Endodermal cell (in vitro differentiated cells): ENCODE measurements at regions not wholly inside any gene's neighbourhood (a gene's known extent, or its start where the extent isn't known, plus 50 kb on each side); places are given as distances from the start of the nearest gene placed in this dataset.

Experiments
- DNase-seq: peaks from one replicate; pipeline ENCODE4 v3.0.0-alpha.2; 2017
- H3K27ac ChIP-seq: 2 replicates; pipeline ENCODE4 v1.5.1; 2013; ENCODE audit warnings: mild to moderate bottlenecking, low read depth, low read length, moderate library complexity
- H3K27me3 ChIP-seq: 2 replicates; pipeline ENCODE4 v1.6.1; 2013; ENCODE audit warnings: mild to moderate bottlenecking, low read length, moderate library complexity; ENCODE audit not compliant: insufficient read depth, control insufficient read depth, poor library complexity, severe bottlenecking
- H3K36me3 ChIP-seq: 2 replicates; pipeline ENCODE4 v1.7.0; 2013; ENCODE audit warnings: mild to moderate bottlenecking, low read length, moderate library complexity; ENCODE audit not compliant: control insufficient read depth, insufficient read depth
- H3K4me1 ChIP-seq: one replicate; pipeline ENCODE4 v1.7.0; 2013; ENCODE audit warnings: low read length; ENCODE audit not compliant: control insufficient read depth, insufficient read depth
- H3K4me3 ChIP-seq: 2 replicates; pipeline ENCODE4 v1.5.1; 2013; ENCODE audit warnings: mild to moderate bottlenecking, low read length, moderate library complexity
- H3K9ac ChIP-seq: 2 replicates; pipeline ENCODE4 v1.6.1; 2013; ENCODE audit warnings: mild to moderate bottlenecking, low read length, moderate library complexity; ENCODE audit not compliant: poor library complexity, severe bottlenecking; ENCODE audit errors: extremely low read depth
- H3K9me3 ChIP-seq: 2 replicates; pipeline ENCODE4 v1.6.1; 2013; ENCODE audit warnings: mild to moderate bottlenecking, low read length, moderate library complexity; ENCODE audit not compliant: control insufficient read depth
- H3K27ac Mint-ChIP-seq: 2 replicates; pipeline ENCODE4 v1.8.0; 2020; ENCODE audit warnings: mixed read lengths
- H3K27me3 Mint-ChIP-seq: 2 replicates; pipeline ENCODE4 v1.8.0; 2021; ENCODE audit warnings: mild to moderate bottlenecking, mixed read lengths; ENCODE audit not compliant: insufficient read depth
- H3K36me3 Mint-ChIP-seq: 2 replicates; pipeline ENCODE4 v1.8.0; 2020; ENCODE audit warnings: low read depth, mixed read lengths
- H3K4me1 Mint-ChIP-seq: 2 replicates; pipeline ENCODE4 v1.8.0; 2020; ENCODE audit warnings: mixed read lengths
- H3K4me3 Mint-ChIP-seq: 2 replicates; pipeline ENCODE4 v1.8.0; 2020; ENCODE audit warnings: mild to moderate bottlenecking, moderate library complexity, mixed read lengths
- H3K9me3 Mint-ChIP-seq: 2 replicates; pipeline ENCODE4 v1.8.0; 2020; ENCODE audit warnings: mild to moderate bottlenecking, mixed read lengths
- CTCF ChIP-seq: fragments of 200-600 bp; sonication (generic); conservative IDR thresholded peaks from 2 replicates; pipeline ENCODE4 v1.5.0; 2021; ENCODE audit warnings: antibody characterized with exemption, mild to moderate bottlenecking
- WGBS, 2 experiments: methylation state at CpG; one replicate each; pipeline versions ENCODE4 v1.1.5 to v1.1.7; 2013; ENCODE audit warnings: missing lambda C conversion rate in 2 of 2, mixed read lengths in 1 of 2; ENCODE audit not compliant: insufficient coverage in 1 of 2, insufficient read length in 1 of 2; 5-methylcytosine and 5-hydroxymethylcytosine counted together

GRCh38 chr12:125463386-125463785 lies 398.2 kb downstream of the AACS start:
- Histone ChIP-seq H3K9me3 (no peaks in the 10 kb centered on the region), H3K27ac (no peak overlapping the region), H3K36me3 (no peaks in the 10 kb centered on the region), H3K27me3 (no peaks in the 10 kb centered on the region), H3K4me3 (no peak overlapping the region), H3K9ac (no peak overlapping the region), H3K4me1 (no peaks in the 10 kb centered on the region)
- H3K36me3 Mint-ChIP-seq = no peaks in the 10 kb centered on the region
- H3K4me1 Mint-ChIP-seq = no peaks in the 10 kb centered on the region
- no peak overlapping the region for H3K4me3 Mint-ChIP-seq
- no peak overlapping the region for H3K27ac Mint-ChIP-seq
- no peak for DNase-seq
- peaks cover 3% of the 10 kb centered on the region for H3K27me3 Mint-ChIP-seq
- H3K9me3 Mint-ChIP-seq = no peaks in the 10 kb centered on the region
- no peak for TF ChIP-seq CTCF
- WGBS, 2 experiments = 92 to 100% methylated on average over 1 to 2 of the region's 2 CpGs

- H3K4me3 Mint-ChIP-seq = no peak overlapping the region
- no peak overlapping the region for H3K4me3 ChIP-seq
- no peak overlapping the region for H3K27ac ChIP-seq
- H3K27me3 Mint-ChIP-seq = peaks cover 3% of the 10 kb centered on the region
- no peaks in the 10 kb centered on the region for H3K4me1 Mint-ChIP-seq
- no peaks in the 10 kb centered on the region for H3K36me3 ChIP-seq
- TF ChIP-seq CTCF = no peak
- WGBS, 2 experiments = 83% methylated on average over 1 of the region's 1 CpG; no CpG with 5 or more reads in 1 of the 2 experiments
- no peaks in the 10 kb centered on the region for H3K27me3 ChIP-seq
- H3K9ac ChIP-seq = no peak overlapping the region
- H3K9me3 ChIP-seq = no peaks in the 10 kb centered on the region
- H3K36me3 Mint-ChIP-seq = no peaks in the 10 kb centered on the region
- no peak overlapping the region for H3K27ac Mint-ChIP-seq
- no peak for DNase-seq
- H3K9me3 Mint-ChIP-seq = no peaks in the 10 kb centered on the region
- no peaks in the 10 kb centered on the region for H3K4me1 ChIP-seq
Observed at GRCh38 chr12:125467363-125467762, 402.1 kb downstream of the AACS start.

- no peak overlapping the region for H3K27ac ChIP-seq
- no peak for TF ChIP-seq CTCF
- H3K9me3 Mint-ChIP-seq = no peaks in the 10 kb centered on the region
- no peaks in the 10 kb centered on the region for H3K36me3 Mint-ChIP-seq
- DNase-seq = no peak
- no peaks in the 10 kb centered on the region for H3K4me1 Mint-ChIP-seq
- no peak overlapping the region for H3K27ac Mint-ChIP-seq
- no peak overlapping the region for H3K4me3 ChIP-seq
- H3K9ac ChIP-seq = no peak overlapping the region
- no peak overlapping the region for H3K4me3 Mint-ChIP-seq
- H3K27me3 ChIP-seq = no peaks in the 10 kb centered on the region
- H3K27me3 Mint-ChIP-seq = peaks cover 3% of the 10 kb centered on the region
- no peaks in the 10 kb centered on the region for H3K36me3 ChIP-seq
- H3K4me1 ChIP-seq = no peaks in the 10 kb centered on the region
- no peaks in the 10 kb centered on the region for H3K9me3 ChIP-seq
- WGBS, 2 experiments = 82 to 100% methylated on average over 1 of the region's 1 CpG
Observed at GRCh38 chr12:125469683-125470082, 404.4 kb downstream of the AACS start.
